Loucy (cell line): ENCODE measurements at regions not wholly inside any gene's neighbourhood (a gene's known extent, or its start where the extent isn't known, plus 50 kb on each side); places are given as distances from the start of the nearest gene placed in this dataset.

Experiments used
- CTCF ChIP-seq: fragments of 200-600 bp; sonication (generic); conservative IDR thresholded peaks from 2 replicates; pipeline ENCODE4 v1.5.1; 2014; ENCODE audit warnings: mild to moderate bottlenecking, antibody characterized with exemption, low read length
- EZH2phosphoT487 ChIP-seq: fragments of 200-600 bp; IDR thresholded peaks from 2 replicates; pipeline ENCODE4 v1.6.1; 2018; ENCODE audit warnings: antibody characterized with exemption, mild to moderate bottlenecking, moderate library complexity, borderline replicate concordance

GRCh38 chr12:58269476-58269875 lies 328.1 kb downstream of the ATP23 start:
- no peak for TF ChIP-seq CTCF
- TF ChIP-seq EZH2phosphoT487 = no peak
